HCT116 (cell line): ENCODE measurements at regions not wholly inside any gene's neighbourhood (a gene's known extent, or its start where the extent isn't known, plus 50 kb on each side); places are given as distances from the start of the nearest gene placed in this dataset.

Source experiments
- ATAC-seq: fragments of 200-7000 bp; cut with Tn5 transposase; 2 replicates; pipeline ENCODE4 v1.9.1; 2020; ENCODE audit warnings: mild to moderate bottlenecking, moderate library complexity
- BruUV-seq: library from RNA; stranded (reverse); fragments of 400-500 nt; replicated peaks from 2 replicates; lab custom pipeline; 2021; lab: Mats Ljungman, UMichigan
- CTCF ChIA-PET: fragments of 300-600 bp; sonication (Branson Sonifier 250); formaldehyde crosslinking; loops from one replicate; lab custom pipeline; 2021; ENCODE audit warnings: antibody characterized with exemption; lab: Charles Lee
- POLR2A ChIA-PET: fragments of 300-600, 350-600 bp; sonication (Branson Sonifier 250); formaldehyde crosslinking; loops from one replicate; lab custom pipeline; 2021; ENCODE audit warnings: antibody characterized with exemption; lab: Charles Lee
- RAD21 ChIA-PET, 2 experiments: fragments of 300-600 bp; sonication (Branson Sonifier 250); formaldehyde crosslinking; loops; one replicate each; lab custom pipeline; 2023; ENCODE audit warnings: low total read pairs in 2 of 2; ENCODE audit not compliant: uncharacterized antibody in 2 of 2, unreplicated experiment in 2 of 2, low non-redundant PET in 1 of 2; lab: Charles Lee
- DNase-seq: peaks from one replicate; pipeline ENCODE4 v3.0.0-alpha.2; 2010; ENCODE audit warnings: low read depth, low spot score
- H2AFZ ChIP-seq: fragments of 200-600 bp; shearing (Covaris generic), sonication (generic); 2 replicates; pipeline ENCODE4 v1.6.1; 2017; ENCODE audit warnings: low read depth, mixed run types, mixed read lengths, antibody characterized with exemption, low read length; ENCODE audit not compliant: poor library complexity, severe bottlenecking
- H3K27ac ChIP-seq: 2 replicates; pipeline ENCODE4 v1.5.1; 2012; ENCODE audit warnings: low read depth, low read length
- H3K27me3 ChIP-seq: fragments of 200-600 bp; sonication (generic); 2 replicates; pipeline ENCODE4 v1.6.1; 2016; ENCODE audit warnings: mixed run types, low read length, mixed read lengths; ENCODE audit not compliant: insufficient read depth
- H3K36me3 ChIP-seq, 2 experiments: fragments of 200-500 bp in 1 of 2; fragments of 200-600 bp in 1 of 2; sonication (Bioruptor generic) in 1 of 2; sonication (generic) in 1 of 2; 2 replicates each; pipeline versions ENCODE4 v1.5.1 to v1.6.1; 2014 to 2016; ENCODE audit warnings: low read length in 2 of 2, inconsistent platforms in 1 of 2, mixed read lengths in 1 of 2, mixed run types in 1 of 2; ENCODE audit not compliant: insufficient read depth in 2 of 2, control insufficient read depth in 1 of 2
- H3K4me1 ChIP-seq, 2 experiments: fragments of 200-600 bp in 1 of 2; sonication (generic) in 1 of 2; 2 replicates each; pipeline versions ENCODE4 v1.5.1 to v1.6.1; 2012 to 2017; ENCODE audit warnings: low read length in 2 of 2, inconsistent platforms in 1 of 2, mild to moderate bottlenecking in 1 of 2, mixed read lengths in 1 of 2, mixed run types in 1 of 2, moderate library complexity in 1 of 2; ENCODE audit not compliant: insufficient read depth in 2 of 2, control insufficient read depth in 1 of 2
- H3K4me2 ChIP-seq: fragments of 200-600 bp; sonication (generic); 2 replicates; pipeline ENCODE4 v1.6.1; 2017; ENCODE audit warnings: mixed run types, low read length, mixed read lengths
- H3K4me3 ChIP-seq, 2 experiments: fragments of 200-600 bp in 1 of 2; sonication (generic) in 1 of 2; replicated peaks in 1 of 2; 2 replicates each; pipeline ENCODE4 v1.5.1; 2011 to 2016; ENCODE audit warnings: low read length in 2 of 2, control low read depth in 1 of 2, low read depth in 1 of 2, mild to moderate bottlenecking in 1 of 2, mixed read lengths in 1 of 2, mixed run types in 1 of 2
- H3K79me2 ChIP-seq: fragments of 200-600 bp; sonication (generic); 2 replicates; pipeline ENCODE4 v1.6.1; 2017; ENCODE audit warnings: mild to moderate bottlenecking, mixed run types, low read length, moderate library complexity, mixed read lengths; ENCODE audit not compliant: insufficient read depth
- H3K9ac ChIP-seq: fragments of 200-600 bp; sonication (generic); 2 replicates; pipeline ENCODE4 v1.6.1; 2016; ENCODE audit warnings: low read length, mixed read lengths
- H3K9me2 ChIP-seq: fragments of 200-600 bp; sonication (generic), shearing (Covaris generic); 2 replicates; pipeline ENCODE4 v1.6.1; 2017; ENCODE audit warnings: mixed run types, mild to moderate bottlenecking, moderate library complexity; ENCODE audit not compliant: insufficient read depth
- H3K9me3 ChIP-seq, 2 experiments: fragments of 200-500 bp in 1 of 2; fragments of 200-600 bp in 1 of 2; sonication (Bioruptor generic) in 1 of 2; sonication (generic) in 1 of 2; 2 replicates each; pipeline ENCODE4 v1.6.1; 2014 to 2017; ENCODE audit warnings: low read length in 2 of 2, mixed read lengths in 2 of 2, inconsistent platforms in 1 of 2, low read depth in 1 of 2, mild to moderate bottlenecking in 1 of 2, mixed run types in 1 of 2, moderate library complexity in 1 of 2; ENCODE audit not compliant: control insufficient read depth in 1 of 2, insufficient read depth in 1 of 2
- H4K20me1 ChIP-seq: fragments of 200-600 bp; sonication (generic), shearing (Covaris generic); 2 replicates; pipeline ENCODE4 v1.6.1; 2017; ENCODE audit warnings: mixed run types, mild to moderate bottlenecking, moderate library complexity; ENCODE audit not compliant: insufficient read depth
- ATF3 ChIP-seq: IDR thresholded peaks from 2 replicates; pipeline ENCODE4 v1.6.1; 2012
- CBX3 ChIP-seq: IDR thresholded peaks from 2 replicates; pipeline ENCODE4 v1.6.1; 2012; ENCODE audit warnings: low read depth
- EGR1 ChIP-seq: IDR thresholded peaks from 2 replicates; pipeline ENCODE4 v1.6.1; 2012; ENCODE audit warnings: low read depth
- ELF1 ChIP-seq: IDR thresholded peaks from 2 replicates; pipeline ENCODE4 v1.6.1; 2012; ENCODE audit warnings: low read depth, borderline replicate concordance
- EZH2 ChIP-seq: fragments of 200-600 bp; sonication (generic); IDR thresholded peaks from 2 replicates; pipeline ENCODE4 v1.6.1; 2017; ENCODE audit warnings: antibody characterized with exemption, mixed run types
- EZH2phosphoT487 ChIP-seq: fragments of 200-600 bp; IDR thresholded peaks from 2 replicates; pipeline ENCODE4 v1.6.1; 2018; ENCODE audit warnings: antibody characterized with exemption, borderline replicate concordance
- FOSL1 ChIP-seq: IDR thresholded peaks from 2 replicates; pipeline ENCODE4 v1.6.1; 2012; ENCODE audit warnings: low read depth
- JUND ChIP-seq: IDR thresholded peaks from 2 replicates; pipeline ENCODE4 v1.6.1; 2012
- MAX ChIP-seq: IDR thresholded peaks from 2 replicates; pipeline ENCODE4 v1.6.1; 2012
- RAD21 ChIP-seq: IDR thresholded peaks from 2 replicates; pipeline ENCODE4 v1.6.1; 2012; ENCODE audit warnings: low read depth, mild to moderate bottlenecking
- REST ChIP-seq: IDR thresholded peaks from 2 replicates; pipeline ENCODE4 v1.6.1; 2012; ENCODE audit warnings: low read depth
- SIN3A ChIP-seq: IDR thresholded peaks from 2 replicates; pipeline ENCODE4 v1.6.1; 2012; ENCODE audit warnings: low read depth
- SP1 ChIP-seq: IDR thresholded peaks from 2 replicates; pipeline ENCODE4 v1.6.1; 2012; ENCODE audit warnings: low read depth
- SRF ChIP-seq: IDR thresholded peaks from 2 replicates; pipeline ENCODE4 v1.6.1; 2012; ENCODE audit warnings: low read depth
- TCF7L2 ChIP-seq: IDR thresholded peaks from 2 replicates; pipeline ENCODE4 v1.7.0; 2011; ENCODE audit warnings: borderline replicate concordance, inconsistent platforms; ENCODE audit not compliant: insufficient read depth, insufficient read length; ENCODE audit errors: extremely low read depth
- YY1 ChIP-seq: IDR thresholded peaks from 2 replicates; pipeline ENCODE4 v1.6.1; 2011; ENCODE audit warnings: low read length, low read depth, moderate library complexity, mild to moderate bottlenecking; ENCODE audit not compliant: insufficient replicate concordance; ENCODE audit errors: extremely low read depth
- ZBTB33 ChIP-seq: IDR thresholded peaks from 2 replicates; pipeline ENCODE4 v1.6.1; 2011; ENCODE audit warnings: mild to moderate bottlenecking, low read length, moderate library complexity; ENCODE audit not compliant: insufficient replicate concordance; ENCODE audit errors: extremely low read depth
- ZNF274 ChIP-seq: fragments of 200-500 bp; sonication (Bioruptor generic); IDR thresholded peaks from 2 replicates; pipeline ENCODE4 v1.6.1; 2014; ENCODE audit warnings: mild to moderate bottlenecking, low read depth, low read length, inconsistent platforms
- intact Hi-C: fragments of 100-400 bp; cut with micrococcal nuclease; formaldehyde crosslinking; loops from 2 replicates; pipeline ENCODE4 v1.10.0; 2022

- TF ChIP-seq REST = no peak
- TF ChIP-seq SIN3A = no peak
- no peak for TF ChIP-seq EZH2
- TF ChIP-seq YY1 = no peak
- TF ChIP-seq EZH2phosphoT487 = no peak
- no peak for TF ChIP-seq ZNF274
- no peak for TF ChIP-seq ZBTB33
- no peak for TF ChIP-seq SP1
- no peak for TF ChIP-seq ATF3
- no peak for TF ChIP-seq FOSL1
- no peak for TF ChIP-seq CBX3
- no peak for TF ChIP-seq ELF1
- no peak for TF ChIP-seq TCF7L2
- TF ChIP-seq JUND = no peak
- TF ChIP-seq EGR1 = no peak
- TF ChIP-seq RAD21 = no peak
- no peak for TF ChIP-seq MAX
- no peak for TF ChIP-seq SRF
- Histone ChIP-seq H3K4me2 (no peak overlapping the region), H3K79me2 (no peaks in the 10 kb centered on the region), H3K27ac (no peak overlapping the region), H3K4me3 (no peak overlapping the region), H3K36me3 (no peaks in the 10 kb centered on the region), H3K27me3 (no peaks in the 10 kb centered on the region), H3K4me1 (no peaks in the 10 kb centered on the region), H2AFZ (no peak overlapping the region), H4K20me1 (no peaks in the 10 kb centered on the region), H3K9ac (no peak overlapping the region), H3K9me3 (peaks cover 3 to 17% of the 10 kb centered on the region in 2 experiments; a peak in 2 of 4 replicates), H3K9me2 (no peaks in the 10 kb centered on the region)
- ChIA-PET CTCF (no interaction called here), RAD21 (no interaction called here), POLR2A (no interaction called here)
- DNase-seq (no peak), ATAC-seq (no peak)
- intact Hi-C loops = no loop called here
- no TSS peak for BruUV-seq
Observed at GRCh38 chr1:73160759-73161158, 878.4 kb upstream of the NEGR1 start.
